Endothelial cell of umbilical vein (primary cell): ENCODE measurements at regions not wholly inside any gene's neighbourhood (a gene's known extent, or its start where the extent isn't known, plus 50 kb on each side); places are given as distances from the start of the nearest gene placed in this dataset.

Experiments used
- BruUV-seq: library from RNA; stranded (reverse); fragments of 400-500 nt; replicated peaks from 2 replicates; lab custom pipeline; 2021; lab: Mats Ljungman, UMichigan
- CTCF ChIA-PET: fragments of 300-600, 350-600 bp; sonication (Branson Sonifier 250); formaldehyde crosslinking; loops from one replicate; lab custom pipeline; 2021; ENCODE audit warnings: antibody characterized with exemption, inconsistent platforms; lab: Charles Lee
- POLR2A ChIA-PET: fragments of 300-600, 350-600 bp; sonication (Branson Sonifier 250); formaldehyde crosslinking; loops from one replicate; lab custom pipeline; 2021; ENCODE audit warnings: antibody characterized with exemption, inconsistent platforms; lab: Charles Lee
- DNase-seq: peaks from one replicate; pipeline ENCODE4 v3.0.0-alpha.2; 2011; ENCODE audit warnings: low read depth, low spot score
- FAIRE-seq: peaks from 2 replicates; lab custom pipeline; 2011; peaks lifted over from hg19 to GRCh38; lab: Jason Lieb, UNC
- H2AFZ ChIP-seq: 2 replicates; pipeline ENCODE4 v1.6.0; 2012; ENCODE audit warnings: low read depth, low read length, control low read depth, inconsistent platforms
- H3K27ac ChIP-seq: 2 replicates; pipeline ENCODE4 v1.5.1; 2011; ENCODE audit warnings: low read depth, mild to moderate bottlenecking, control low read depth, low read length, moderate library complexity; ENCODE audit not compliant: insufficient read depth
- H3K27me3 ChIP-seq, 2 experiments: 2 replicates each; pipeline versions ENCODE4 v1.6.0 to v1.6.1; 2011; ENCODE audit warnings: low read length in 2 of 2, mixed read lengths in 1 of 2; ENCODE audit not compliant: control insufficient read depth in 2 of 2, insufficient read depth in 2 of 2
- H3K36me3 ChIP-seq, 2 experiments: 2 replicates in 1 of 2; 3 replicates in 1 of 2; pipeline ENCODE4 v1.5.1; 2011; ENCODE audit warnings: low read length in 2 of 2, mild to moderate bottlenecking in 1 of 2, moderate library complexity in 1 of 2; ENCODE audit not compliant: control insufficient read depth in 2 of 2, insufficient read depth in 2 of 2; ENCODE audit errors: extremely low read depth in 1 of 2
- H3K4me1 ChIP-seq: 3 replicates; pipeline ENCODE4 v1.5.1; 2011; ENCODE audit warnings: mild to moderate bottlenecking, low read length; ENCODE audit not compliant: control insufficient read depth, insufficient read depth; ENCODE audit errors: extremely low read depth
- H3K4me2 ChIP-seq: 2 replicates; pipeline ENCODE4 v1.6.1; 2011; ENCODE audit warnings: low read length, control low read depth, mixed read lengths; ENCODE audit not compliant: insufficient read depth
- H3K4me3 ChIP-seq, 3 experiments: fragments of 200-600 bp in 1 of 3; sonication (generic), shearing (Covaris generic) in 1 of 3; replicated peaks in 1 of 3; 2 replicates each; pipeline ENCODE4 v1.5.1; 2011 to 2016; ENCODE audit warnings: control low read depth in 3 of 3, low read length in 3 of 3, mild to moderate bottlenecking in 2 of 3, inconsistent platforms in 1 of 3, low read depth in 1 of 3, moderate library complexity in 1 of 3; ENCODE audit not compliant: insufficient read depth in 1 of 3
- H3K79me2 ChIP-seq: 2 replicates; pipeline ENCODE4 v1.6.0; 2012; ENCODE audit warnings: low read length, inconsistent platforms; ENCODE audit not compliant: control insufficient read depth, insufficient read depth
- H3K9ac ChIP-seq: replicated peaks from 2 replicates; pipeline ENCODE3; 2011; ENCODE audit warnings: low read length, control low read depth; ENCODE audit not compliant: insufficient read depth; ENCODE audit errors: extremely low read depth
- H3K9me1 ChIP-seq: replicated peaks from 3 replicates; pipeline ENCODE4 v1.6.0; 2011; ENCODE audit warnings: mild to moderate bottlenecking, low read length; ENCODE audit not compliant: control insufficient read depth, insufficient read depth; ENCODE audit errors: extremely low read depth
- H3K9me3 ChIP-seq: replicated peaks from 2 replicates; pipeline ENCODE4 v1.5.1; 2012; ENCODE audit warnings: low read length, inconsistent platforms; ENCODE audit not compliant: control insufficient read depth, insufficient read depth
- H4K20me1 ChIP-seq: replicated peaks from 2 replicates; pipeline ENCODE3; 2011; ENCODE audit warnings: mild to moderate bottlenecking, low read length; ENCODE audit not compliant: control insufficient read depth, insufficient read depth; ENCODE audit errors: extremely low read depth
- CTCF ChIP-seq, 2 donors: IDR thresholded peaks; 1 replicate in 1 of 2; 2 replicates in 1 of 2; pipeline ENCODE4 v1.5.1; 2011; ENCODE audit warnings: low read length in 2 of 2, mild to moderate bottlenecking in 2 of 2, moderate library complexity in 2 of 2, control low read depth in 1 of 2, inconsistent platforms in 1 of 2, low read depth in 1 of 2; ENCODE audit not compliant: insufficient read depth in 1 of 2; ENCODE audit errors: extremely low read depth in 1 of 2
- EZH2 ChIP-seq: IDR thresholded peaks from 2 replicates; pipeline ENCODE4 v1.6.1; 2012; ENCODE audit warnings: borderline replicate concordance, low read depth, mild to moderate bottlenecking, moderate library complexity, low read length, inconsistent platforms; ENCODE audit not compliant: severe bottlenecking
- FOS ChIP-seq: IDR thresholded peaks from 2 replicates; pipeline ENCODE4 v1.6.1; 2011; ENCODE audit warnings: mild to moderate bottlenecking, low read length, moderate library complexity, borderline replicate concordance; ENCODE audit not compliant: insufficient read depth
- GATA2 ChIP-seq: IDR thresholded peaks from 2 replicates; pipeline ENCODE4 v1.7.0; 2011; ENCODE audit warnings: low read depth, mild to moderate bottlenecking, moderate library complexity, mixed read lengths, low read length; ENCODE audit not compliant: insufficient read length, insufficient read depth
- JUN ChIP-seq: IDR thresholded peaks from 2 replicates; pipeline ENCODE4 v1.6.1; 2011; ENCODE audit warnings: borderline replicate concordance, low read depth; ENCODE audit not compliant: insufficient read length, insufficient read depth
- MAX ChIP-seq: IDR thresholded peaks from 2 replicates; pipeline ENCODE4 v1.6.1; 2011; ENCODE audit not compliant: insufficient read depth, insufficient read length
- MYC ChIP-seq: IDR thresholded peaks from one replicate; pipeline ENCODE4 v1.6.1; 2011; ENCODE audit warnings: mild to moderate bottlenecking, low read depth, low read length
- POLR2A ChIP-seq: IDR thresholded peaks from 2 replicates; pipeline ENCODE4 v1.6.1; 2012; ENCODE audit warnings: low read depth, mild to moderate bottlenecking, control low read depth, low read length
- POLR2AphosphoS5 ChIP-seq: IDR thresholded peaks from 2 replicates; pipeline ENCODE4 v1.6.1; 2012; ENCODE audit warnings: low read depth, mild to moderate bottlenecking, control low read depth, low read length, moderate library complexity; ENCODE audit not compliant: insufficient read depth
- dilution Hi-C: fragments of 300-500 bp; cut with MboI; formaldehyde crosslinking; loops from one replicate; pipeline ENCODE4 v1.15.0; 2019; ENCODE audit warnings: low sequenced_read_pairs; ENCODE audit not compliant: extremely low pct_ligation_motif_present
- intact Hi-C: fragments of 100-400 bp; cut with micrococcal nuclease; formaldehyde crosslinking; loops from one replicate; pipeline ENCODE4 v1.10.0; 2022

- Histone ChIP-seq H3K4me3 (no peak overlapping the region), H3K36me3 (no peaks in the 10 kb centered on the region), H3K4me2 (no peak overlapping the region), H3K27ac (no peak overlapping the region), H4K20me1 (no peaks in the 10 kb centered on the region), H3K4me1 (no peaks in the 10 kb centered on the region), H2AFZ (no peak overlapping the region), H3K79me2 (no peaks in the 10 kb centered on the region), H3K9me1 (no peaks in the 10 kb centered on the region), H3K9me3 (no peaks in the 10 kb centered on the region), H3K9ac (no peak overlapping the region), H3K27me3 (no peaks in the 10 kb centered on the region)
- no peak for FAIRE-seq
- POLR2A ChIA-PET: no interaction called here
- no TSS peak for BruUV-seq
- TF ChIP-seq CTCF (IDR thresholded peaks at IDR 0.05; ENCODE audit: extremely low read depth in 1 of 2, insufficient read depth in 1 of 2, low read depth in 1 of 2, low read length in 2 of 2) (no peak), EZH2 (no peak), GATA2 (no peak), FOS (no peak), POLR2A (no peak), MAX (no peak), MYC (no peak), JUN (no peak), POLR2AphosphoS5 (no peak)
- intact Hi-C loops: no loop called here
- dilution Hi-C loops: no loop called here
- no peak for DNase-seq
- CTCF ChIA-PET: no interaction called here
Measured at GRCh38 chr10:52923520-52923919, 150.9 kb upstream of the MBL2 start.
